Spleen (tissue), 7 donors: ENCODE measurements at regions not wholly inside any gene's neighbourhood (a gene's known extent, or its start where the extent isn't known, plus 50 kb on each side); places are given as distances from the start of the nearest gene placed in this dataset.

ENCODE experiments used
- CTCF ChIP-seq, 11 experiments: fragments of 200-600 bp in 7 of 11; fragments of 450-650 bp in 4 of 11; sonication (generic) in 4 of 11; IDR thresholded peaks in 8 of 11; conservative IDR thresholded peaks in 3 of 11; 1 replicate in 7 of 11; 2 replicates in 4 of 11; pipeline versions ENCODE4 v1.4.0 to v1.8.0; 2016 to 2021; ENCODE audit warnings: antibody characterized with exemption in 11 of 11, inconsistent platforms in 4 of 11, mild to moderate bottlenecking in 1 of 11
- POLR2AphosphoS5 ChIP-seq, 3 donors: sonication (generic); formaldehyde crosslinking; IDR thresholded peaks; one replicate each; pipeline ENCODE4 v1.5.1; 2017; ENCODE audit warnings: antibody characterized with exemption in 3 of 3
- donor health status: DM: no; HTN: no; CAD: no; lungs with moderate emphysema.
- donor health status: DM: no; HTN: no; CAD: no.
- donor health status: DM: no; HTN: no; CAD: no.

- no peak for TF ChIP-seq POLR2AphosphoS5 (IDR thresholded peaks at IDR 0.05)
- TF ChIP-seq CTCF (IDR thresholded peaks at IDR 0.05 in 8 of 11, conservative IDR thresholded peaks at IDR 0.05 in 3 of 11), result no peak
Observed at GRCh38 chr20:11772226-11772730, 145.4 kb upstream of the BTBD3 start.
